ENCODE measurements at regions not wholly inside any gene's neighbourhood (a gene's known extent, or its start where the extent isn't known, plus 50 kb on each side); places are given as distances from the start of the nearest gene placed in this dataset.

GRCh38 chr12:67045650-67046049 is 223.5 kb upstream of the CAND1 start:
- peaks cover 2% of the 10 kb centered on the region; the same call in 1 of the 2 replicates for H3K79me2 ChIP-seq (ENCODE audit: insufficient read depth, low read length)
- H3K27me3 ChIP-seq (ENCODE audit: insufficient read depth, low read length): no peaks in the 10 kb centered on the region
- no peak overlapping the region for H2BK15ac ChIP-seq (ENCODE audit: low read depth, low read length)
- H3K79me1 ChIP-seq (ENCODE audit: insufficient read depth, low read depth, low read length, poor library complexity, severe bottlenecking): no peaks in the 10 kb centered on the region
- no peak for DNase-seq
- peaks cover 3% of the 10 kb centered on the region; the same call in 1 of the 2 replicates for H3K4me1 ChIP-seq (ENCODE audit: insufficient read depth, low read length)
- H2BK5ac ChIP-seq (ENCODE audit: insufficient read length, low read length): no peak overlapping the region
- H2BK120ac ChIP-seq (ENCODE audit: low read depth, low read length, poor library complexity, severe bottlenecking): no peak overlapping the region
- Mint-ChIP-seq H3K4me1 (peaks cover 21 to 29% of the 10 kb centered on the region in 2 experiments), H3K27me3 (ENCODE audit: low read depth) (no peaks in the 10 kb centered on the region), H3K36me3 (ENCODE audit: insufficient read depth in 1 of 3, low read depth in 3 of 3) (no peaks in the 10 kb centered on the region), H3K9me3 (no peaks in the 10 kb centered on the region; a peak in 1 of 5 replicates), H3K4me3 (no peak overlapping the region), H3K27ac (peak overlapping the region in 1 of 3 experiments; percentile 2; a peak in 1 of 7 replicates)
- H3T11ph ChIP-seq (ENCODE audit: low read length): no peak overlapping the region
- H3K23ac ChIP-seq (ENCODE audit: insufficient read length, low read depth, low read length): no peak overlapping the region
- no peak overlapping the region for H3K27ac ChIP-seq (ENCODE audit: insufficient read length, low read depth, low read length)
- no peak overlapping the region for H3K18ac ChIP-seq (ENCODE audit: insufficient read length, low read depth, low read length)
- no peak overlapping the region for H2BK20ac ChIP-seq (ENCODE audit: low read depth, low read length, poor library complexity, severe bottlenecking)
- H2AK5ac ChIP-seq (ENCODE audit: insufficient read length, low read length): no peak overlapping the region
- no peak for TF ChIP-seq CTCF (conservative IDR thresholded peaks at IDR 0.05)
- no peaks in the 10 kb centered on the region for H4K20me1 ChIP-seq (ENCODE audit: control insufficient read depth, insufficient read depth, insufficient read length)
- no CpG with 5 or more reads among the region's 5 CpGs for WGBS (ENCODE audit: extremely low coverage, insufficient read length, low lambda C conversion rate)
- H3K4me2 ChIP-seq (ENCODE audit: insufficient read depth, insufficient read length, low read length): no peak overlapping the region
- H4K5ac ChIP-seq (ENCODE audit: insufficient read length, low read depth, low read length): no peak overlapping the region
- no peak overlapping the region for H3K9ac ChIP-seq (ENCODE audit: extremely low read depth, insufficient read length, low read length)
- H2AFZ ChIP-seq (ENCODE audit: low read length): no peak overlapping the region
- H4K91ac ChIP-seq (ENCODE audit: insufficient read length, low read depth, low read length): no peak overlapping the region
- H4K8ac ChIP-seq (replicated peaks; ENCODE audit: insufficient read length, low read depth, low read length): no peak overlapping the region
- H3K9me3 ChIP-seq (ENCODE audit: control insufficient read depth, low read depth, low read length): no peaks in the 10 kb centered on the region
- no peak overlapping the region for H3K4ac ChIP-seq (ENCODE audit: low read depth, low read length)
- H3K14ac ChIP-seq (ENCODE audit: insufficient read depth, low read length): no peak overlapping the region
- no peak overlapping the region for H2BK12ac ChIP-seq (ENCODE audit: insufficient read length, low read depth, low read length)
- no peak overlapping the region for H3K56ac ChIP-seq (ENCODE audit: insufficient read length, low read depth, low read length)
- H3K23me2 ChIP-seq (ENCODE audit: insufficient read length, low read depth, low read length, poor library complexity, severe bottlenecking): no peaks in the 10 kb centered on the region
